Progenitor cell of endocrine pancreas (in vitro differentiated cells): ENCODE measurements at regions not wholly inside any gene's neighbourhood (a gene's known extent, or its start where the extent isn't known, plus 50 kb on each side); places are given as distances from the start of the nearest gene placed in this dataset.

ENCODE experiments used
- DNase-seq: peaks from one replicate; pipeline ENCODE4 v3.0.0; 2021; ENCODE audit warnings: low spot score; ENCODE audit not compliant: unreplicated experiment
- H3K27ac Mint-ChIP-seq: 2 replicates; pipeline ENCODE4 v1.8.0; 2021; ENCODE audit warnings: mild to moderate bottlenecking, moderate library complexity, mixed read lengths
- H3K27me3 Mint-ChIP-seq: 2 replicates; pipeline ENCODE4 v1.8.0; 2021; ENCODE audit warnings: mixed read lengths
- H3K36me3 Mint-ChIP-seq: 2 replicates; pipeline ENCODE4 v1.8.0; 2022; ENCODE audit warnings: mixed read lengths; ENCODE audit not compliant: insufficient read depth
- H3K4me1 Mint-ChIP-seq: 2 replicates; pipeline ENCODE4 v1.8.0; 2021; ENCODE audit warnings: low read depth, mixed read lengths
- H3K4me3 Mint-ChIP-seq: 2 replicates; pipeline ENCODE4 v1.8.0; 2021; ENCODE audit warnings: low read depth, mild to moderate bottlenecking, moderate library complexity, mixed read lengths
- H3K9me3 Mint-ChIP-seq: 2 replicates; pipeline ENCODE4 v1.8.0; 2021; ENCODE audit warnings: low read depth, mixed read lengths
- CTCF ChIP-seq: fragments of 200-600 bp; sonication (generic); IDR thresholded peaks from one replicate; pipeline ENCODE4 v1.5.0; 2021; ENCODE audit warnings: antibody characterized with exemption, mild to moderate bottlenecking; ENCODE audit not compliant: unreplicated experiment

GRCh38 chr15:29420188-29420587 lies 150.6 kb upstream of the NSMCE3 start:
- TF ChIP-seq CTCF: no peak
- H3K4me1 Mint-ChIP-seq: no peaks in the 10 kb centered on the region
- H3K4me3 Mint-ChIP-seq: no peak overlapping the region
- no peak for DNase-seq
- no peaks in the 10 kb centered on the region for H3K36me3 Mint-ChIP-seq
- no peaks in the 10 kb centered on the region for H3K27me3 Mint-ChIP-seq
- H3K9me3 Mint-ChIP-seq: peaks cover 6% of the 10 kb centered on the region
- H3K27ac Mint-ChIP-seq: no peak overlapping the region

DNA sequence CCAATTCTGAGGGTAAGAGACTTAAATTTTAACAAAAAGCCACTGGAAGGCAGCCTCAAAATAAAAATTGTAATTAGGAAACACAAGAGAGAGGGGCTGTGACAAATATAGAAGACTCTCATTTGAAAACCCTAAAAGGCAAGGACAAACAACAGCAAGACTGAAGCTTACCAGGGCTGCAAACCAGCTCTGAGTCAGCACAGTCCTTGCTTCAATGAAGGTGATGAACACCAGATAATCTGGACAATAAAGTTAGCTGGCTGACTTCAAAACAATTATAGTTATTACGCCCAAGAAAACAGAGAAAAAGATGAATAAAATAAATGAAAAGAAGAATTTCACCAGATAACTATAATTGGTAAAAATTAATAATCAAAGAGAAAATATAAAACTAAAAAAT lies 149.3 kb upstream of the NSMCE3 start:
- no peak for DNase-seq
- no peak for TF ChIP-seq CTCF
- Mint-ChIP-seq H3K36me3 (no peaks in the 10 kb centered on the region), H3K4me1 (no peaks in the 10 kb centered on the region), H3K4me3 (no peak overlapping the region), H3K27ac (no peak overlapping the region), H3K9me3 (no peaks in the 10 kb centered on the region), H3K27me3 (no peaks in the 10 kb centered on the region)

- Mint-ChIP-seq H3K4me3 (no peak overlapping the region), H3K27me3 (no peaks in the 10 kb centered on the region), H3K9me3 (no peaks in the 10 kb centered on the region), H3K27ac (no peak overlapping the region), H3K4me1 (no peaks in the 10 kb centered on the region), H3K36me3 (no peaks in the 10 kb centered on the region)
- TF ChIP-seq CTCF: no peak
- no peak for DNase-seq
These were observed 148.6 kb upstream of the NSMCE3 start for GRCh38 chr15:29418178-29418577.

- TF ChIP-seq CTCF: no peak
- peaks cover 3% of the 10 kb centered on the region for H3K4me1 Mint-ChIP-seq
- no peak for DNase-seq
- H3K27ac Mint-ChIP-seq: no peak overlapping the region
- peaks cover 7% of the 10 kb centered on the region for H3K27me3 Mint-ChIP-seq
- H3K4me3 Mint-ChIP-seq: no peak overlapping the region
- H3K36me3 Mint-ChIP-seq: no peaks in the 10 kb centered on the region
- H3K9me3 Mint-ChIP-seq: no peaks in the 10 kb centered on the region
These were observed 141.7 kb upstream of the NSMCE3 start for GRCh38 chr15:29411299-29411698.

DNA sequence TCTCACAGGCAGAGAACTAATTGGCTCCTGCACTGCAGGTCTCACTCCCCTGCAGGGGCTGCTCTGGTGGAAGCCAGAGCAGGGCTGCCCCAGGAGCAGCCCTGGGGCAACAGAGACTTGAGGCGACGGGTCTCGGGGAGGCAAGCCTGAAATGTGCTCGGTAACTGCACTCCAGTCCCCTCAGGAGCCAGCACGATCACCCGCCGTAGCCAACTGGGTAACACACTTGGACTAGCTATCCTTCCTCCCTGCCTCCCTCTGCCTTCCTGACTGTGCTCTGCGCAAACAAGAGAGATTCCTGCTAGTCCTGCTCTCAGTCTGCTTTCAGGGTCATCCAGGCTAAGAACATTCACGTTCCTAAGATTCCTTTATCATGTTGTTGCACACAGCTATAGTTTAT lies 140.7 kb upstream of the NSMCE3 start:
- Mint-ChIP-seq H3K4me3 (no peak overlapping the region), H3K27me3 (peaks cover 7% of the 10 kb centered on the region), H3K36me3 (no peaks in the 10 kb centered on the region), H3K4me1 (peaks cover 3% of the 10 kb centered on the region), H3K27ac (no peak overlapping the region), H3K9me3 (no peaks in the 10 kb centered on the region)
- TF ChIP-seq CTCF: no peak
- DNase-seq: no peak

DNA sequence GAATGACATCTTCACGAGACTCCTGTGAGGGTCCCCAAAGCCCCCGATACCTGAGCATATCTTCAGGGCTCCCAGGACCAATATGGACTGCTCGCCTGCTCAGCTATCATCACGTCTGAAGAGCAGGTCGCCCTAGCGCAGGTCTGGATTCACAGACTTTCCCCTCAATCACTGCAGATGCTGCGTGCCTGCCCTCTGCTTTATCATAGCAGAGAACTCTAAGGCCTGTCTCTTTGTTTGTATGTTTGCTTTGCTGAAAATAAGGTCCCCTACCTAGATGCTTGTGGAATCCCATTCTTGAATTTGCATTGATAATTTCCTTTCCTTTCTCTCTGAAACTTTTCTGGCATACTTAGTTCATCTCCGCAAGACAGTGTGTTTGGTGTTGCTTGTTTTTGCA lies 140.3 kb upstream of the NSMCE3 start:
- Mint-ChIP-seq H3K27ac (no peak overlapping the region), H3K9me3 (no peaks in the 10 kb centered on the region), H3K27me3 (peaks cover 7% of the 10 kb centered on the region), H3K36me3 (no peaks in the 10 kb centered on the region), H3K4me1 (peaks cover 3% of the 10 kb centered on the region), H3K4me3 (no peak overlapping the region)
- no peak for TF ChIP-seq CTCF
- no peak for DNase-seq
